HS-5 (cell line): ENCODE measurements at regions not wholly inside any gene's neighbourhood (a gene's known extent, or its start where the extent isn't known, plus 50 kb on each side); places are given as distances from the start of the nearest gene placed in this dataset.

Source experiments
- DNase-seq: peaks from one replicate; pipeline ENCODE4 v3.0.0-alpha.2; 2012; ENCODE audit warnings: low read depth

- DNase-seq: no peak
Measured at GRCh38 chr1:181430015-181430885, 53.1 kb upstream of the CACNA1E start.
